ENCODE measurements at regions not wholly inside any gene's neighbourhood (a gene's known extent, or its start where the extent isn't known, plus 50 kb on each side); places are given as distances from the start of the nearest gene placed in this dataset.
A peak's percentile ranks its signal among the peaks of the same experiment; 100 is the strongest.

GRCh38 chr10:61285749-61286148, 167.4 kb downstream of the TMEM26 start:
- DNase-seq (ENCODE audit: low spot score): no peak
- POLR2A ChIA-PET: no interaction called here
- ATAC-seq: no peak
- Mint-ChIP-seq H3K4me1 (no peaks in the 10 kb centered on the region), H3K27ac (no peak overlapping the region), H3K9me3 (peaks cover 13% of the 10 kb centered on the region), H3K36me3 (no peaks in the 10 kb centered on the region), H3K4me3 (no peak overlapping the region), H3K27me3 (ENCODE audit: low read depth) (no peaks in the 10 kb centered on the region)
- CTCF ChIA-PET: interaction anchor here (1.2 kb wide), 1 partner anchor 465 kb away, joined by 3 read pairs; no protein-coding TSS in a partner anchor
- no peak for TF ChIP-seq ZNF396 (CRISPR knock-in tag; IDR thresholded peaks at IDR 0.05; ENCODE audit: borderline replicate concordance)
- TF ChIP-seq ZNF263 (CRISPR knock-in tag; IDR thresholded peaks at IDR 0.05; ENCODE audit: low read depth): no peak
- TF ChIP-seq ELF4 (CRISPR knock-in tag; IDR thresholded peaks at IDR 0.05; ENCODE audit: low read depth): no peak
- TF ChIP-seq KAT7 (CRISPR knock-in tag; IDR thresholded peaks at IDR 0.05; ENCODE audit: borderline replicate concordance): no peak
- TF ChIP-seq ZNF425 (CRISPR knock-in tag; conservative IDR thresholded peaks at IDR 0.05): no peak
- TF ChIP-seq JAZF1 (CRISPR knock-in tag; IDR thresholded peaks at IDR 0.05): no peak
- no peak for TF ChIP-seq FOXP1 (CRISPR knock-in tag; IDR thresholded peaks at IDR 0.05; ENCODE audit: borderline replicate concordance)
- no peak for TF ChIP-seq NR3C1 (CRISPR knock-in tag; conservative IDR thresholded peaks at IDR 0.05; ENCODE audit: low read depth)
- no peak for TF ChIP-seq CBFB (CRISPR knock-in tag; IDR thresholded peaks at IDR 0.05; ENCODE audit: low read depth)
- no peak for TF ChIP-seq NFYB (CRISPR knock-in tag; conservative IDR thresholded peaks at IDR 0.05; ENCODE audit: low read depth)
- no peak for TF ChIP-seq GTF2I (CRISPR knock-in tag; conservative IDR thresholded peaks at IDR 0.05)
- TF ChIP-seq TEAD4 (CRISPR knock-in tag; IDR thresholded peaks at IDR 0.05): no peak
- no peak for TF ChIP-seq ATF3 (CRISPR knock-in tag; conservative IDR thresholded peaks at IDR 0.05)

- H3K27me3 Mint-ChIP-seq (ENCODE audit: low read depth): no peaks in the 10 kb centered on the region
- H3K9me3 Mint-ChIP-seq: peaks cover 4% of the 10 kb centered on the region; the same call in 1 of the 2 replicates
- H3K4me1 Mint-ChIP-seq: no peaks in the 10 kb centered on the region
- H3K36me3 Mint-ChIP-seq: no peaks in the 10 kb centered on the region
- H3K4me3 Mint-ChIP-seq: no peak overlapping the region
- no peak overlapping the region for H3K27ac Mint-ChIP-seq
- no peak for DNase-seq (ENCODE audit: low spot score)
- ATAC-seq: no peak
- ChIA-PET CTCF (interaction anchor here (0.6 to 1.4 kb wide), 5 partner anchors 10 to 468 kb away, joined by 3 to 4 read pairs (median 3); no protein-coding TSS in a partner anchor), POLR2A (no interaction called here)
- TF ChIP-seq CTCF (IDR thresholded peaks at IDR 0.05) (peak; percentile 38), NFE2L1 (CRISPR knock-in tag; IDR thresholded peaks at IDR 0.05) (no peak), ZNF396 (CRISPR knock-in tag; IDR thresholded peaks at IDR 0.05; ENCODE audit: borderline replicate concordance) (no peak), ZNF416 (CRISPR knock-in tag; IDR thresholded peaks at IDR 0.05) (no peak), PRRX2 (CRISPR knock-in tag; IDR thresholded peaks at IDR 0.05) (no peak)
Measured at GRCh38 chr10:61284222-61284890, 168.8 kb downstream of the TMEM26 start.

GRCh38 chr10:61283481-61284221, 169.5 kb downstream of the TMEM26 start:
- ChIA-PET CTCF (interaction anchor here (0.6 to 1.4 kb wide), 5 partner anchors 9 to 467 kb away, joined by 3 to 4 read pairs (median 3); no protein-coding TSS in a partner anchor), POLR2A (no interaction called here)
- Mint-ChIP-seq H3K4me1 (no peaks in the 10 kb centered on the region), H3K27me3 (ENCODE audit: low read depth) (no peaks in the 10 kb centered on the region), H3K4me3 (no peak overlapping the region), H3K9me3 (0 out of 2 replicates have a peak, but pooled peaks cover 4% of the 10 kb centered on the region), H3K27ac (no peak overlapping the region), H3K36me3 (no peaks in the 10 kb centered on the region)
- no peak for DNase-seq (ENCODE audit: low spot score)
- ATAC-seq: no peak
- no peak for TF ChIP-seq ESRRA (CRISPR knock-in tag; IDR thresholded peaks at IDR 0.05; ENCODE audit: borderline replicate concordance)
- TF ChIP-seq ATF3 (CRISPR knock-in tag; conservative IDR thresholded peaks at IDR 0.05): no peak
- no peak for TF ChIP-seq ZNF138 (CRISPR knock-in tag; conservative IDR thresholded peaks at IDR 0.05)
- TF ChIP-seq ARID4B (CRISPR knock-in tag; IDR thresholded peaks at IDR 0.05; ENCODE audit: borderline replicate concordance): no peak
- TF ChIP-seq PRRX2 (CRISPR knock-in tag; IDR thresholded peaks at IDR 0.05): no peak
